ENCODE measurements at regions not wholly inside any gene's neighbourhood (a gene's known extent, or its start where the extent isn't known, plus 50 kb on each side); places are given as distances from the start of the nearest gene placed in this dataset.

GRCh38 chr3:89690646-89691045, 583.2 kb downstream of the EPHA3 start:
- WGBS (ENCODE audit: low lambda C conversion rate) = 2% methylated on average over 2 of the region's 2 CpGs
- H3K27ac ChIP-seq (ENCODE audit: extremely low read length, insufficient read depth, low read length) = no peak overlapping the region
- no peak for ATAC-seq
- POLR2A ChIA-PET = no interaction called here
- no peak overlapping the region for H3K4me2 ChIP-seq (ENCODE audit: low read depth, low read length)
- H3K4me1 ChIP-seq (ENCODE audit: insufficient read depth, low read length) = no peaks in the 10 kb centered on the region
- CTCF ChIA-PET (ENCODE audit: low intra/inter-chr PET ratio, low total read pairs) = no interaction called here
- H3K4me3 ChIP-seq (replicated peaks in 1 of 3; ENCODE audit: insufficient read depth in 1 of 3, low read depth in 2 of 3, low read length in 3 of 3) = no peak overlapping the region
- FAIRE-seq = no peak
- intact Hi-C loops (cut with micrococcal nuclease; ENCODE audit: unreplicated experiment) (no loop called here), in situ Hi-C loops (cut with HindIII; ENCODE audit: extremely low pct_ligation_motif_present, low pct_unique_long_range_greater_than_20kb) (no loop called here)
- BruUV-seq (replicated peaks) = no TSS peak
- no peaks in the 10 kb centered on the region for H3K36me3 ChIP-seq (replicated peaks in 1 of 2; ENCODE audit: control insufficient read depth in 1 of 2, insufficient read depth in 2 of 2, low read length in 2 of 2)
- no peaks in the 10 kb centered on the region for H3K27me3 ChIP-seq (ENCODE audit: control insufficient read depth in 1 of 2, insufficient read depth in 2 of 2, low read length in 2 of 2)
- no peak for DNase-seq (ENCODE audit: low spot score)
- no peak overlapping the region for H3K9ac ChIP-seq (ENCODE audit: insufficient read depth, low read depth, low read length)
- no peak overlapping the region for H2AFZ ChIP-seq (ENCODE audit: low read length)
- H4K20me1 ChIP-seq (ENCODE audit: insufficient read depth, low read length) = no peaks in the 10 kb centered on the region
- H3K9me3 ChIP-seq (ENCODE audit: low read length) = no peaks in the 10 kb centered on the region
- no peaks in the 10 kb centered on the region for H3K79me2 ChIP-seq (ENCODE audit: insufficient read depth, low read length)
- TF ChIP-seq JDP2 (CRISPR knock-in tag; IDR thresholded peaks at IDR 0.05; ENCODE audit: borderline replicate concordance) (no peak), DNMT1 (CRISPR knock-in tag; IDR thresholded peaks at IDR 0.05) (no peak), ZXDC (CRISPR knock-in tag; IDR thresholded peaks at IDR 0.05) (no peak), ZSCAN22 (CRISPR knock-in tag; IDR thresholded peaks at IDR 0.05) (no peak), KDM2A (CRISPR knock-in tag; IDR thresholded peaks at IDR 0.05; ENCODE audit: borderline replicate concordance, low read depth) (no peak), SMYD3 (CRISPR knock-in tag; IDR thresholded peaks at IDR 0.05) (no peak)
- TF ChIP-seq, protein P1, sequence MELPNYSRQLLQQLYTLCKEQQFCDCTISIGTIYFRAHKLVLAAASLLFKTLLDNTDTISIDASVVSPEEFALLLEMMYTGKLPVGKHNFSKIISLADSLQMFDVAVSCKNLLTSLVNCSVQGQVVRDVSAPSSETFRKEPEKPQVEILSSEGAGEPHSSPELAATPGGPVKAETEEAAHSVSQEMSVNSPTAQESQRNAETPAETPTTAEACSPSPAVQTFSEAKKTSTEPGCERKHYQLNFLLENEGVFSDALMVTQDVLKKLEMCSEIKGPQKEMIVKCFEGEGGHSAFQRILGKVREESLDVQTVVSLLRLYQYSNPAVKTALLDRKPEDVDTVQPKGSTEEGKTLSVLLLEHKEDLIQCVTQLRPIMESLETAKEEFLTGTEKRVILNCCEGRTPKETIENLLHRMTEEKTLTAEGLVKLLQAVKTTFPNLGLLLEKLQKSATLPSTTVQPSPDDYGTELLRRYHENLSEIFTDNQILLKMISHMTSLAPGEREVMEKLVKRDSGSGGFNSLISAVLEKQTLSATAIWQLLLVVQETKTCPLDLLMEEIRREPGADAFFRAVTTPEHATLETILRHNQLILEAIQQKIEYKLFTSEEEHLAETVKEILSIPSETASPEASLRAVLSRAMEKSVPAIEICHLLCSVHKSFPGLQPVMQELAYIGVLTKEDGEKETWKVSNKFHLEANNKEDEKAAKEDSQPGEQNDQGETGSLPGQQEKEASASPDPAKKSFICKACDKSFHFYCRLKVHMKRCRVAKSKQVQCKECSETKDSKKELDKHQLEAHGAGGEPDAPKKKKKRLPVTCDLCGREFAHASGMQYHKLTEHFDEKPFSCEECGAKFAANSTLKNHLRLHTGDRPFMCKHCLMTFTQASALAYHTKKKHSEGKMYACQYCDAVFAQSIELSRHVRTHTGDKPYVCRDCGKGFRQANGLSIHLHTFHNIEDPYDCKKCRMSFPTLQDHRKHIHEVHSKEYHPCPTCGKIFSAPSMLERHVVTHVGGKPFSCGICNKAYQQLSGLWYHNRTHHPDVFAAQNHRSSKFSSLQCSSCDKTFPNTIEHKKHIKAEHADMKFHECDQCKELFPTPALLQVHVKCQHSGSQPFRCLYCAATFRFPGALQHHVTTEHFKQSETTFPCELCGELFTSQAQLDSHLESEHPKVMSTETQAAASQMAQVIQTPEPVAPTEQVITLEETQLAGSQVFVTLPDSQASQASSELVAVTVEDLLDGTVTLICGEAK (IDR thresholded peaks at IDR 0.05) = no peak
- TF ChIP-seq, protein P1 (CRISPR knock-in tag; IDR thresholded peaks at IDR 0.05) = no peak

Measured in HepG2 (cell line).